ENCODE measurements at regions not wholly inside any gene's neighbourhood (a gene's known extent, or its start where the extent isn't known, plus 50 kb on each side); places are given as distances from the start of the nearest gene placed in this dataset.

DNA sequence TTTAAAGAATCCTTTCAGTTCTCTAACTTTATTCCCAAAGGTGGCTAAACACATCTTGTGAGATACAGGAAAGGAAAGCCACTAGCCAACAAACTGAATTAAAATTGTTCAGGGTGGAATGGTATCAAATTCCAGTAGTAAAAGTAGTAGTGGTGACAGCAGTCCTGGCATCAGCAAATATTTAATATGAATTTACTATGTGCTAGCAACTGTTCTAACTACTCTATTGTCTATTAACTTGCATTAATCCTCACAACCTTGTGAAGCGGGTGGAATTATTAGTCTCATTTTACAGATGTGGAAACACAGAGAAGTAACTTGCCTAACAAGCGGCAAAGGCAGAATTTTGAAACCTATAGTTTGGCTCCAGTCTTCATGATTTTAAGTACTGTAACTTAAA is 130.1 kb downstream of the KLF12 start:
- TF ChIP-seq CTCF (tag by site-specific recombination; IDR thresholded peaks at IDR 0.05) (no peak), ZNF777 (tag by site-specific recombination; IDR thresholded peaks at IDR 0.05; ENCODE audit: borderline replicate concordance) (no peak), SP2 (tag by site-specific recombination; IDR thresholded peaks at IDR 0.05) (no peak), ZBTB21 (tag by site-specific recombination; IDR thresholded peaks at IDR 0.05) (no peak), ZNF660 (tag by site-specific recombination; IDR thresholded peaks at IDR 0.05) (no peak), ZNF157 (tag by site-specific recombination; IDR thresholded peaks at IDR 0.05) (no peak), ZNF132 (tag by site-specific recombination; IDR thresholded peaks at IDR 0.05; ENCODE audit: borderline replicate concordance) (no peak)
- TF ChIP-seq, protein P1, sequence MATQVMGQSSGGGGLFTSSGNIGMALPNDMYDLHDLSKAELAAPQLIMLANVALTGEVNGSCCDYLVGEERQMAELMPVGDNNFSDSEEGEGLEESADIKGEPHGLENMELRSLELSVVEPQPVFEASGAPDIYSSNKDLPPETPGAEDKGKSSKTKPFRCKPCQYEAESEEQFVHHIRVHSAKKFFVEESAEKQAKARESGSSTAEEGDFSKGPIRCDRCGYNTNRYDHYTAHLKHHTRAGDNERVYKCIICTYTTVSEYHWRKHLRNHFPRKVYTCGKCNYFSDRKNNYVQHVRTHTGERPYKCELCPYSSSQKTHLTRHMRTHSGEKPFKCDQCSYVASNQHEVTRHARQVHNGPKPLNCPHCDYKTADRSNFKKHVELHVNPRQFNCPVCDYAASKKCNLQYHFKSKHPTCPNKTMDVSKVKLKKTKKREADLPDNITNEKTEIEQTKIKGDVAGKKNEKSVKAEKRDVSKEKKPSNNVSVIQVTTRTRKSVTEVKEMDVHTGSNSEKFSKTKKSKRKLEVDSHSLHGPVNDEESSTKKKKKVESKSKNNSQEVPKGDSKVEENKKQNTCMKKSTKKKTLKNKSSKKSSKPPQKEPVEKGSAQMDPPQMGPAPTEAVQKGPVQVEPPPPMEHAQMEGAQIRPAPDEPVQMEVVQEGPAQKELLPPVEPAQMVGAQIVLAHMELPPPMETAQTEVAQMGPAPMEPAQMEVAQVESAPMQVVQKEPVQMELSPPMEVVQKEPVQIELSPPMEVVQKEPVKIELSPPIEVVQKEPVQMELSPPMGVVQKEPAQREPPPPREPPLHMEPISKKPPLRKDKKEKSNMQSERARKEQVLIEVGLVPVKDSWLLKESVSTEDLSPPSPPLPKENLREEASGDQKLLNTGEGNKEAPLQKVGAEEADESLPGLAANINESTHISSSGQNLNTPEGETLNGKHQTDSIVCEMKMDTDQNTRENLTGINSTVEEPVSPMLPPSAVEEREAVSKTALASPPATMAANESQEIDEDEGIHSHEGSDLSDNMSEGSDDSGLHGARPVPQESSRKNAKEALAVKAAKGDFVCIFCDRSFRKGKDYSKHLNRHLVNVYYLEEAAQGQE (tag by site-specific recombination; IDR thresholded peaks at IDR 0.05) = no peak
- TF ChIP-seq, protein P2, sequence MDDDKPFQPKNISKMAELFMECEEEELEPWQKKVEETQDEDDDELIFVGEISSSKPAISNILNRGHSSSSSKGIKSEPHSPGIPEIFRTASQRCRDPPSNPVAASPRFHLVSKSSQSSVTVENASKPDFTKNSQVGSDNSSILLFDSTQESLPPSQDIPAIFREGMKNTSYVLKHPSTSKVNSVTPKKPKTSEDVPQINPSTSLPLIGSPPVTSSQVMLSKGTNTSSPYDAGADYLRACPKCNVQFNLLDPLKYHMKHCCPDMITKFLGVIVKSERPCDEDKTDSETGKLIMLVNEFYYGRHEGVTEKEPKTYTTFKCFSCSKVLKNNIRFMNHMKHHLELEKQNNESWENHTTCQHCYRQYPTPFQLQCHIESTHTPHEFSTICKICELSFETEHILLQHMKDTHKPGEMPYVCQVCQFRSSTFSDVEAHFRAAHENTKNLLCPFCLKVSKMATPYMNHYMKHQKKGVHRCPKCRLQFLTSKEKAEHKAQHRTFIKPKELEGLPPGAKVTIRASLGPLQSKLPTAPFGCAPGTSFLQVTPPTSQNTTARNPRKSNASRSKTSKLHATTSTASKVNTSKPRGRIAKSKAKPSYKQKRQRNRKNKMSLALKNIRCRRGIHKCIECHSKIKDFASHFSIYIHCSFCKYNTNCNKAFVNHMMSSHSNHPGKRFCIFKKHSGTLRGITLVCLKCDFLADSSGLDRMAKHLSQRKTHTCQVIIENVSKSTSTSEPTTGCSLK (tag by site-specific recombination; IDR thresholded peaks at IDR 0.05) = no peak
- TF ChIP-seq, protein P3, sequence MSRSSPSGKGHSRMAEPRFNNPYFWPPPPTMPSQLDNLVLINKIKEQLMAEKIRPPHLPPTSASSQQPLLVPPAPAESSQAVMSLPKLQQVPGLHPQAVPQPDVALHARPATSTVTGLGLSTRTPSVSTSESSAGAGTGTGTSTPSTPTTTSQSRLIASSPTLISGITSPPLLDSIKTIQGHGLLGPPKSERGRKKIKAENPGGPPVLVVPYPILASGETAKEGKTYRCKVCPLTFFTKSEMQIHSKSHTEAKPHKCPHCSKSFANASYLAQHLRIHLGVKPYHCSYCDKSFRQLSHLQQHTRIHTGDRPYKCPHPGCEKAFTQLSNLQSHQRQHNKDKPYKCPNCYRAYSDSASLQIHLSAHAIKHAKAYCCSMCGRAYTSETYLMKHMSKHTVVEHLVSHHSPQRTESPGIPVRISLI (tag by site-specific recombination; IDR thresholded peaks at IDR 0.05) = no peak
- TF ChIP-seq, protein P4, sequence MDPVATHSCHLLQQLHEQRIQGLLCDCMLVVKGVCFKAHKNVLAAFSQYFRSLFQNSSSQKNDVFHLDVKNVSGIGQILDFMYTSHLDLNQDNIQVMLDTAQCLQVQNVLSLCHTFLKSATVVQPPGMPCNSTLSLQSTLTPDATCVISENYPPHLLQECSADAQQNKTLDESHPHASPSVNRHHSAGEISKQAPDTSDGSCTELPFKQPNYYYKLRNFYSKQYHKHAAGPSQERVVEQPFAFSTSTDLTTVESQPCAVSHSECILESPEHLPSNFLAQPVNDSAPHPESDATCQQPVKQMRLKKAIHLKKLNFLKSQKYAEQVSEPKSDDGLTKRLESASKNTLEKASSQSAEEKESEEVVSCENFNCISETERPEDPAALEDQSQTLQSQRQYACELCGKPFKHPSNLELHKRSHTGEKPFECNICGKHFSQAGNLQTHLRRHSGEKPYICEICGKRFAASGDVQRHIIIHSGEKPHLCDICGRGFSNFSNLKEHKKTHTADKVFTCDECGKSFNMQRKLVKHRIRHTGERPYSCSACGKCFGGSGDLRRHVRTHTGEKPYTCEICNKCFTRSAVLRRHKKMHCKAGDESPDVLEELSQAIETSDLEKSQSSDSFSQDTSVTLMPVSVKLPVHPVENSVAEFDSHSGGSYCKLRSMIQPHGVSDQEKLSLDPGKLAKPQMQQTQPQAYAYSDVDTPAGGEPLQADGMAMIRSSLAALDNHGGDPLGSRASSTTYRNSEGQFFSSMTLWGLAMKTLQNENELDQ (tag by site-specific recombination; IDR thresholded peaks at IDR 0.05; ENCODE audit: low read depth) = no peak

Measured in HEK293 (cell line).